Mesothelial cell of epicardium (in vitro differentiated cells): ENCODE measurements at regions not wholly inside any gene's neighbourhood (a gene's known extent, or its start where the extent isn't known, plus 50 kb on each side); places are given as distances from the start of the nearest gene placed in this dataset.

ENCODE experiments used
- DNase-seq, 2 experiments: peaks; one replicate each; pipeline ENCODE4 v3.0.0; 2021; ENCODE audit warnings: low spot score in 2 of 2; ENCODE audit not compliant: unreplicated experiment in 2 of 2
- H3K27ac Mint-ChIP-seq: 2 replicates; pipeline ENCODE4 v1.8.0; 2021; ENCODE audit warnings: mixed read lengths
- H3K27me3 Mint-ChIP-seq: 2 replicates; pipeline ENCODE4 v1.8.0; 2021; ENCODE audit warnings: low read depth, mixed read lengths
- H3K36me3 Mint-ChIP-seq: 2 replicates; pipeline ENCODE4 v1.8.0; 2021; ENCODE audit warnings: mixed read lengths
- H3K4me1 Mint-ChIP-seq: 2 replicates; pipeline ENCODE4 v1.8.0; 2021; ENCODE audit warnings: mixed read lengths
- H3K4me3 Mint-ChIP-seq: 2 replicates; pipeline ENCODE4 v1.8.0; 2021; ENCODE audit warnings: mild to moderate bottlenecking, moderate library complexity, mixed read lengths
- H3K9me3 Mint-ChIP-seq: 2 replicates; pipeline ENCODE4 v1.8.0; 2021; ENCODE audit warnings: mixed read lengths
- CTCF ChIP-seq: fragments of 200-600 bp; sonication (generic); IDR thresholded peaks from one replicate; pipeline ENCODE4 v1.5.0; 2021; ENCODE audit warnings: antibody characterized with exemption; ENCODE audit not compliant: unreplicated experiment

GRCh38 chr5:33160871-33161270, 279.9 kb upstream of the TARS1 start:
- no peaks in the 10 kb centered on the region for H3K4me1 Mint-ChIP-seq
- peaks cover 34% of the 10 kb centered on the region for H3K9me3 Mint-ChIP-seq
- TF ChIP-seq CTCF, result no peak
- no peak for DNase-seq
- H3K4me3 Mint-ChIP-seq, result no peak overlapping the region
- no peak overlapping the region for H3K27ac Mint-ChIP-seq
- H3K27me3 Mint-ChIP-seq, result peaks cover 3% of the 10 kb centered on the region
- H3K36me3 Mint-ChIP-seq, result peaks cover 2% of the 10 kb centered on the region

- peaks cover 2% of the 10 kb centered on the region for H3K36me3 Mint-ChIP-seq
These were observed 279.3 kb upstream of the TARS1 start for GRCh38 chr5:33161421-33161820.

GRCh38 chr5:33162057-33162456, 278.7 kb upstream of the TARS1 start:
- Mint-ChIP-seq H3K27me3 (peaks cover 3% of the 10 kb centered on the region), H3K9me3 (peaks cover 30% of the 10 kb centered on the region), H3K27ac (no peak overlapping the region), H3K36me3 (peaks cover 2% of the 10 kb centered on the region), H3K4me1 (no peaks in the 10 kb centered on the region), H3K4me3 (no peak overlapping the region)
- no peak for DNase-seq
- no peak for TF ChIP-seq CTCF

More at GRCh38 chr5:33161421-33161820, 279.3 kb upstream of the TARS1 start:
- Mint-ChIP-seq H3K4me3 (no peak overlapping the region), H3K27ac (no peak overlapping the region), H3K4me1 (no peaks in the 10 kb centered on the region), H3K27me3 (peaks cover 3% of the 10 kb centered on the region), H3K9me3 (peaks cover 31% of the 10 kb centered on the region)
- no peak for TF ChIP-seq CTCF
- no peak for DNase-seq

- Mint-ChIP-seq H3K27me3 (no peaks in the 10 kb centered on the region), H3K27ac (no peak overlapping the region), H3K4me3 (no peak overlapping the region), H3K4me1 (no peaks in the 10 kb centered on the region), H3K9me3 (peaks cover 52% of the 10 kb centered on the region), H3K36me3 (peaks cover 2% of the 10 kb centered on the region)
- TF ChIP-seq CTCF, result no peak
- no peak for DNase-seq
These were observed 274.2 kb upstream of the TARS1 start for GRCh38 chr5:33166522-33166921.

GRCh38 chr5:33166948-33167347, 273.8 kb upstream of the TARS1 start:
- peaks cover 2% of the 10 kb centered on the region for H3K36me3 Mint-ChIP-seq
- no peak for DNase-seq
- TF ChIP-seq CTCF, result no peak
- no peak overlapping the region for H3K4me3 Mint-ChIP-seq
- no peak overlapping the region for H3K27ac Mint-ChIP-seq
- no peaks in the 10 kb centered on the region for H3K4me1 Mint-ChIP-seq
- no peaks in the 10 kb centered on the region for H3K27me3 Mint-ChIP-seq
- peaks cover 54% of the 10 kb centered on the region for H3K9me3 Mint-ChIP-seq

GRCh38 chr5:33167541-33167940, 273.2 kb upstream of the TARS1 start:
- no peak for DNase-seq
- H3K4me3 Mint-ChIP-seq, result no peak overlapping the region
- peaks cover 2% of the 10 kb centered on the region for H3K36me3 Mint-ChIP-seq
- no peak for TF ChIP-seq CTCF
- no peaks in the 10 kb centered on the region for H3K27me3 Mint-ChIP-seq
- no peaks in the 10 kb centered on the region for H3K4me1 Mint-ChIP-seq
- peaks cover 54% of the 10 kb centered on the region for H3K9me3 Mint-ChIP-seq
- H3K27ac Mint-ChIP-seq, result no peak overlapping the region
